ENCODE measurements at regions not wholly inside any gene's neighbourhood (a gene's known extent, or its start where the extent isn't known, plus 50 kb on each side); places are given as distances from the start of the nearest gene placed in this dataset.

- ChIA-PET CTCF (no interaction called here), POLR2A (no interaction called here)
- TF ChIP-seq ZNF317 (CRISPR knock-in tag; IDR thresholded peaks at IDR 0.05; ENCODE audit: borderline replicate concordance, low read depth) (no peak), AFF4 (CRISPR knock-in tag; IDR thresholded peaks at IDR 0.05; ENCODE audit: borderline replicate concordance) (no peak), HMGXB4 (CRISPR knock-in tag; IDR thresholded peaks at IDR 0.05) (no peak), TEAD1 (CRISPR knock-in tag; IDR thresholded peaks at IDR 0.05) (no peak), CBFB (CRISPR knock-in tag; IDR thresholded peaks at IDR 0.05; ENCODE audit: low read depth) (no peak), GRHL2 (CRISPR knock-in tag; IDR thresholded peaks at IDR 0.05; ENCODE audit: insufficient replicate concordance, severe bottlenecking) (no peak), CREB1 (CRISPR knock-in tag; IDR thresholded peaks at IDR 0.05) (no peak), ZBTB21 (CRISPR knock-in tag; IDR thresholded peaks at IDR 0.05; ENCODE audit: borderline replicate concordance) (no peak), ATF6 (CRISPR knock-in tag; IDR thresholded peaks at IDR 0.05) (no peak), ZSCAN18 (CRISPR knock-in tag; IDR thresholded peaks at IDR 0.05) (no peak), FOXK1 (CRISPR knock-in tag; IDR thresholded peaks at IDR 0.05) (no peak)
- ATAC-seq (no peak), DNase-seq (ENCODE audit: low spot score) (no peak)
- Mint-ChIP-seq H3K27ac (no peak overlapping the region), H3K4me3 (no peak overlapping the region), H3K27me3 (ENCODE audit: low read depth) (no peaks in the 10 kb centered on the region), H3K4me1 (no peaks in the 10 kb centered on the region), H3K9me3 (peaks cover 6% of the 10 kb centered on the region), H3K36me3 (peaks cover 3% of the 10 kb centered on the region; the same call in 1 of the 2 replicates)
Measured at GRCh38 chr2:34936089-34936488, 1337.0 kb upstream of the FAM98A start.

- Mint-ChIP-seq H3K27me3 (ENCODE audit: low read depth) (no peaks in the 10 kb centered on the region), H3K4me3 (no peak overlapping the region), H3K9me3 (peaks cover 15% of the 10 kb centered on the region), H3K36me3 (peaks cover 8% of the 10 kb centered on the region), H3K4me1 (no peaks in the 10 kb centered on the region), H3K27ac (no peak overlapping the region)
- DNase-seq (ENCODE audit: low spot score) (no peak), ATAC-seq (no peak)
- no peak for TF ChIP-seq ZNF416 (CRISPR knock-in tag; IDR thresholded peaks at IDR 0.05)
- no peak for TF ChIP-seq CTCF (IDR thresholded peaks at IDR 0.05)
- no peak for TF ChIP-seq PREB (CRISPR knock-in tag; IDR thresholded peaks at IDR 0.05; ENCODE audit: borderline replicate concordance)
- no peak for TF ChIP-seq ZNF532 (CRISPR knock-in tag; IDR thresholded peaks at IDR 0.05; ENCODE audit: borderline replicate concordance)
- TF ChIP-seq CREM (CRISPR knock-in tag; IDR thresholded peaks at IDR 0.05), result no peak
- TF ChIP-seq NR2C2 (CRISPR knock-in tag; IDR thresholded peaks at IDR 0.05), result no peak
- ChIA-PET CTCF (no interaction called here), POLR2A (no interaction called here)
Measured at GRCh38 chr2:34912084-34912483, 1313.0 kb upstream of the FAM98A start.

Measured in WTC11 (cell line).